ENCODE measurements at regions not wholly inside any gene's neighbourhood (a gene's known extent, or its start where the extent isn't known, plus 50 kb on each side); places are given as distances from the start of the nearest gene placed in this dataset.
A peak's percentile ranks its signal among the peaks of the same experiment; 100 is the strongest.

DNA sequence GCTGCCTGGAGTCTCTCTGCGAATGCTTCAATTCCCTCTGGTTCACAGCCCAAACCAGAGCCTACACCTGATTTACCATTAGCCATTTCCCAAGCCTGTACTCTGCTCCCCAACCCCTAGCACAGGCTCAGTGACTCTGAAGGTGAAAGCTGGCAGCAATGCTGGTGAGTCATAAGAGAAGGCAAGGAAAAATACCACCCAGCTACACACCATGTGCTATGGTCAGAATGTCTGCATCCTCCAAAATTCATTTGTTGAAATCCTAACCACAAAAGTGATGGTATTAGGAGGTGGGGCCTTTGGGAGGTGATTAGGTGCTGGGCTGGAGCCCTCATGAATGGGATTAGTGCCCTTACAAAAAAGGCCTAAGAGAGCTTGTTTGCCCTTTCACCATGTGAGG is 117.1 kb upstream of the TJP1 start:
- no peak for TF ChIP-seq JUND (IDR thresholded peaks at IDR 0.05; ENCODE audit: low read depth)
- in situ Hi-C loops (cut with HindIII; ENCODE audit: low pct_unique_long_range_greater_than_20kb, low sequenced_read_pairs), result no loop called here
- DNase-seq (ENCODE audit: low read depth in 1 of 2, low spot score in 1 of 2), result no peak

DNA sequence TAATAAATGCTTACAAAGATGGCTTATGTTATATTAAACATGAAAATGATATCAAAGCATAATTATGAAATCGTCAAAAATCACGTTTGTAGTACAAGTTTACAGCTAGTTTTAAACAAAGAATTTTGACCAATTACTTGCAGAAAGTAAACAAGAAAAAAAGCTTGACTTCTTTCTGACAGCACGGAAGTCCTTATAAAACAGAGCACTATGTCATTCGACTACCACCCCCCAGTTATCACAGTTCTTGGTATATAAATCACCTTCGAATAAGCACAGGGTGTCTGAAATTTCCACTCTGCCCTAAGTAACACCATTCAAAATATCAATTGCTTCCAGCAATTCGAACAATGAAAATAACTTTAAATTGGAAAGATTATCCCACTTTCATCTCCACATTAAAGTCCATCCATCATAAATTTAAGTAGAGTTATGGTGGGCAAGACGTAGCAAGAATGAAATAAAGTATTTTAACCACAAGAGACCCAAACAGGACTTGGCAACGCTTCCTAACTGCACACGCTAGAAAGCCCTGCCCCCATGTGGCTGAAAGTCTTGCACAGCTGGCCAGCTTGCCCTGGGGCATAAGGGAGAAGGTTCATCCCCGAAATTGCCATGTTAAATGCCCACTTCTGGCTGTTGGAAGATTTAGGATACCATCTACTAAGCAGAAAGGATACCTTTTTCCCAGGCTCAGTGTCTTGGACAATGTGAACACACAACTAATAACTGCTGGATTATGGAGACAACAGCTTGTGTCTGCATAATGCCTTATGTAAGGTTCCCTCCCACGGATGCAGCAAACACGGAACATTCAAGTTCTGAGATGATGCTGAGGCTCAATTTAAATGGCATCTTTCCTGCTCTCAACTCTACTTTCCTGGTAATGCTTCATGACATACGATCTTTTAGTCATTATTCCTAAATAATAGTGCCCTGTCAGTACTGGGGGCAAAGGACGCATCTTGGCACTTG is 116.4 kb upstream of the TJP1 start:
- no peak for TF ChIP-seq JUND (IDR thresholded peaks at IDR 0.05; ENCODE audit: low read depth)
- in situ Hi-C loops (cut with HindIII; ENCODE audit: low pct_unique_long_range_greater_than_20kb, low sequenced_read_pairs), result no loop called here
- DNase-seq (ENCODE audit: low read depth in 1 of 2, low spot score in 1 of 2), result peak in 1 of 2 experiments; percentile 22

DNA sequence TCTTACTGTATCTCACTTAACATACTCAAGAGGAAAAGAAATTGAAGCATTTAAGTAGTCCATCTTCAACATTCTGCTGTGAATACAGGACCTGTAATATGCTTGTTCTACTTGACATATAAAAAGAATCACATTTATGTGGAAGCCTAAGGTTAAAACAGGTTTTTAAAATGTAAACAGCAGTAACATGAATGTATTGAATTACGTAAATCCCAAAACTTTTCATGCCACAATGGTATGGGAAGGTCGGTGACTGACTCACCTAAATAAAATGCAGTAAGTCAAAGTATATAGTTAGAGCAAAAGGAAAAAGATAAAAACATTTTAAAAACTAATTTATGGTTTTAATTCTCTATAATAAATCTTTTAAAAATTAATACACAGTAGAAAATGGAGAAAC is 115.7 kb upstream of the TJP1 start:
- TF ChIP-seq JUND (IDR thresholded peaks at IDR 0.05; ENCODE audit: low read depth), result no peak
- DNase-seq (ENCODE audit: low read depth in 1 of 2, low spot score in 1 of 2), result no peak
- in situ Hi-C loops (cut with HindIII; ENCODE audit: low pct_unique_long_range_greater_than_20kb, low sequenced_read_pairs), result no loop called here

DNA sequence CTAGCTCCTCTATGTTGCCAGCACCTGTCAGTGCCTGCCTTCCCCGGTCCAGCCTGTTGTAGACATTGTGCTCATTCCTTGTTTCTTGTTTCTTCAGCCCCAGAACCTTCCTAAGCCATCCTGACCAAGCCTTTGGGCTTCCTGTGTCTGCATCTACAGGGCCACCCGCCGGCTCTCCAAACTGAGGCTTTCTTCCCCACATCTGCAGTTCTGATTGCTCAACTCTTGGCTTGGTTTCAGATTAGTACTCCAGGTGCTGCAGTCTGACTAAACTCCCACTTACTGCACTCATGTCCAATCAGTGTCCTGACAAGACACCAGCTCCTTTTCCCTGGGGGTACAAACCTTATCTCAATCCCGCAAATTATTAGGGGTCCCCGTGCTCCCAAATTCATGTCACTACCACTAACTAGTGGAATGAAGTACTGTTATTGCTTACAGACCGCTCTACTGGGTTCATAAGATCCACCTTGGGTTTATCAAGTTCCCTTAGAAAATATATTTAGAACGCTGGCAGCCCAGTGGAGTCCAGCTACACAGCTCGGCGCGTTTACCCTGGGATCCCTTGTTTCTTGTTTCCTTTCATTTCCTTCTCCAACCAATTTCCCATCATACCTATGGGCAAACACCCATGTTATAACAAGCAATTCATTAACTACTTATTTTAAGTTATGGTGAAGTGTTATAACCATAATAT is 114.2 kb upstream of the TJP1 start:
- TF ChIP-seq JUND (IDR thresholded peaks at IDR 0.05; ENCODE audit: low read depth), result no peak
- in situ Hi-C loops (cut with HindIII; ENCODE audit: low pct_unique_long_range_greater_than_20kb, low sequenced_read_pairs), result no loop called here
- DNase-seq (ENCODE audit: low read depth in 1 of 2, low spot score in 1 of 2), result no peak

DNA sequence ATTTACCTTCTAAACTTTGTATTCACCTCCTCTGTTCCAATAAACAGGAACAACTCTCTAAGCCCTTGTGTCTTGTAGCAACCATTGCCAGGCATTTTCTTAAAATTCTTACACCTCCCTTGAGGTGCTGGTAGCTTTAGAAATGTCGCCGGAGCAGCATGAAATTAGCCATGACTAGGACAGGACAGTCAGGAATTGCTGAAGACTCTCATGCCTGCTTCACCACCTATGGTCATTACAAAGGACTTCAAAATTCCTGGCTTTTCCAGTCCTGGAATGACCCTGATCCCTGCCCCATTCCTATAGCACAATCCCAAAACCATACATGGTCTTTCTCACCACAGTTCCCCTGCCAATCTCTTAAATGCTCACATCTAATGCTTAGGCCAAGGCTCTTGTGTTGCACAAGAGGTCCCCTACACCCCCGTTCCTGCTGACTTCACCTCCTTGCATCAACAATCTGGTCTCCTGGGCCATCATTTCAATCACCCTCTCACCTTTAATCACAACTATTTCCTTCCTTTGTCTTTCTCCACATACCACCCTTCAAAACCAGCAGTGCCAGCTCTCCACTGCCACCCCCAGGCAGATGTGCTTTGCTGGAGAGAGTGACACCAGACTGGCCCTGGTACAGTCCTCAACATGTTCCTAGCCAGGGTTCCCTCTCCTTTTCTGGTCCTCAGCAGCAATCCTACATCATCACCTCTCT is 113.2 kb upstream of the TJP1 start:
- no peak for TF ChIP-seq JUND (IDR thresholded peaks at IDR 0.05; ENCODE audit: low read depth)
- DNase-seq (ENCODE audit: low read depth in 1 of 2, low spot score in 1 of 2), result peak in 1 of 2 experiments; percentile 48
- in situ Hi-C loops (cut with HindIII; ENCODE audit: low pct_unique_long_range_greater_than_20kb, low sequenced_read_pairs), result no loop called here

DNA sequence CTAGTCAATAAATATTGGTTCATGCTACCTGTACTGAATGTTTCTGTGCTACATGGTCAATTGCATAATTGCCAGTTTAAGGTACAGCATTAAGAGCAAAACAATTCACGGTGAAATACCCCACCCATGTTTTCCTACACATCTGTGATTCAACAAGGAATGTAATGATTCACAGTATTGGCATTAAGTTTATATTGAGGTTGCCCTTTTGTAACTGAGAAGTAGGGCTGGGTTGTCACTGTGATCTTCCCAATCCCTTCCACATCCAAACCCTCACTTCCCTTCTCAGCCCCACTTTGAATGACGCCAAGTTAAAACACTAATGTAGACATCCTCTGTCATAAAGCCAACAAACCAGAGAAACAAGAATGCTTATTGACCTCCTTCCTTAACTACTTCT is 112.0 kb upstream of the TJP1 start:
- no peak for TF ChIP-seq JUND (IDR thresholded peaks at IDR 0.05; ENCODE audit: low read depth)
- in situ Hi-C loops (cut with HindIII; ENCODE audit: low pct_unique_long_range_greater_than_20kb, low sequenced_read_pairs), result no loop called here
- DNase-seq (ENCODE audit: low read depth in 1 of 2, low spot score in 1 of 2), result no peak

DNA sequence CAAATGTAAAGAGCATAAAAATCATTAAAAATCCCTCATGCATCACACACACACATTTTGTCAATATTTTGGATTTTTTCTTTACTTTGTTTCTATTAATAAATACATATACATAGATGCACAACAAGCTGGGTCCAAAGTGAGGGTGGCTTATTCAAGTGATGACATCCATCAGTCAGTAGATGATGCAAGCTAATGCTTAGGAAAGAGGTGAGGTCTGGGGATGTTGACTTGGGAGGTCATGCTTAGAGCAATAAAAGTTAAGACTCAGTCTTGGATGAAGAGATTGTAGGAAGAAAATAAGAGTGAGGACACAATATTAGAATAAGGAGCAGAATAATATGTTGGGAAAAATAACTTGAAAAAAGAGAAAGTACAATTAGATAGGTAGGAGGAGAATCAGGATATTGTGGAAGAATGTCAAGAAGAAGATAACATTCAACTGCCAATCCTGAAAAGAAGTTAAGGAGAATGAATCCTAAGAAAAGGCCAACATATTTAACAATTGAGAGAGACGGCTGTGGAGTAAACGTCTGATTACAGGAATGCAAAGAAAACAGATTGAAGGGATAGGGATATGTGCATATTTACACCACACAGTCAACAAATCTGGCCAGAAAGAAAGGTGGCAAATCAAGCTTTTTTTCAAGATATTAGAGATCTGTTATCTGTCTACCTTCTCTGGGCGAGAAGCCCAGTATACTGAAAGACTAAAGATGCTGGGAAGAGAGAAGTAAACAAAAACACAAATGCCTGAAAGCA is 111.0 kb upstream of the TJP1 start:
- in situ Hi-C loops (cut with HindIII; ENCODE audit: low pct_unique_long_range_greater_than_20kb, low sequenced_read_pairs), result no loop called here
- no peak for TF ChIP-seq JUND (IDR thresholded peaks at IDR 0.05; ENCODE audit: low read depth)
- no peak for DNase-seq (ENCODE audit: low read depth in 1 of 2, low spot score in 1 of 2)

DNA sequence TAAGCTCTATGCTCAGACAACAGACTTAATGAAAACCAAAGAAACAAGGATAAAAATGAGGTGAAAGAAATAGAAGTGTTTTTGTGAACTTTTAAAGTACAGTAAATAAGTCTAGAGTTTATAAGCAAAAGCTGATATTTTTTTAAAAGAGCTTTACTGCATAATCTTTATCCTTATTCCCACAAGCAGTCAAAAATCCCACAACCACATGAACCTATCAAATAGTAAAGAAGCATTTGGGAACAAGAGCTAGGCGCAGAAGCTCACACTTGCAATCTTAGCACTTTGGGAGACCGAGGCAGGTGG is 103.8 kb upstream of the TJP1 start:
- TF ChIP-seq JUND (IDR thresholded peaks at IDR 0.05; ENCODE audit: low read depth), result no peak
- no peak for DNase-seq (ENCODE audit: low read depth in 1 of 2, low spot score in 1 of 2)
- in situ Hi-C loops (cut with HindIII; ENCODE audit: low pct_unique_long_range_greater_than_20kb, low sequenced_read_pairs), result no loop called here

DNA sequence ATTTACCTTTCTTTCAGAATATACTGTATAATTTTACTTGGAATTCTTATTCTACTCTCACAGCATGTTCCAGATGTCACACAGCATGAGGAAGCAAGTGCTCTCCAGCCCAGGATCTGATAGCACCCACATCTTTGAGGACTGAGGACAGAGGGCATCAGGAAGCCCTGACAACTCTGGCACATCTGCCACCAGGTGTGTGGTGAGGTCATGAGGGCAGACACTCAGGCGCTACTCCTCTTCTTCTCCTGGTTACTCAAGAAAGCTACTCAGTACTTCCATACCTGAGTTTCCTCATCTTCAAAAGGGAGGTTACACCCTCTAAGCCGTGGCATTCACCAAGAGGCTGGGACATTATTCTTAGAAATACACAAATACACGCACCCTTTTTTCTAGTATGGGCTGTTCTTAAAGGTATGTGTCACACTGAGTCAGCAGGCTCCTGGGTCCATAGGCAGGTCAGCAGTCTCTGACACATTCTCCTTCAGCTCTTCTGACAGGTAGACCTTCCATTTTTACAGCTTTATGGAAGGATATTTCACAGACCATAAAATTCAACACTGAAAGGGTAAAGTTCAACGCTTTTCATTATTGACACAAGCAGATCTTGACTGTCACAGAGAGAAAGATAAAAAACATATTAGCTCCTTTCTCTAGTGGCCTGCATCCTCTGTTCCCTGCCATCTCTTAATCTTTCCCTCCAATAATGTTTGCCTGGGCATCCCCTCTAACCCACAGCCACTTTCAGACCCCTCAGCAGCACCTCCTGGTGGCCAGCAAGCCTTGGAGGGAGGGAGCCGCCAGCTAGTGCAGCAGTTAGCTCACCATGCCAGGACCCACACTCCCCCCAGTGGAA is 103.2 kb upstream of the TJP1 start:
- peak; percentile 11 to 63 for DNase-seq (ENCODE audit: low read depth in 1 of 2, low spot score in 1 of 2)
- in situ Hi-C loops (cut with HindIII; ENCODE audit: low pct_unique_long_range_greater_than_20kb, low sequenced_read_pairs), result no loop called here
- no peak for TF ChIP-seq JUND (IDR thresholded peaks at IDR 0.05; ENCODE audit: low read depth)

DNA sequence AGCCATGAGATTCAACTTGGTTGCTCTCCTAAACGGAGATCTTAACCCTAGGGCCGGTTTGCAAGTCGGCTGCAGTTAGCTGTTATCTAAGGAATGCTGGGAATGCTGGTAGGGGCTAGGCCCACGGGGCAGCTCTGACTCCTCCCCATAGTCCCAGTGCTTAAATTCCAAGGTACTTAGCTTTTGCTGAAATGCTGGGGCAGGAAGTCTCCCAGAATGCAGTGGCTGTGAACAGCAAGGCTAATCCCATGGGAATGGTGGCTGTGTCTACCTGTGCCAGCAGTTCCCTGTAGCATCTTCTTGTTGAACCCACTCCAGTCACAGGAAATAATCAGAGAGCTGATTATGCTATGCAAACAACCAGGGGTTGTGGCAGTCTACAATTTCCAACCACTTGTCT is 102.5 kb upstream of the TJP1 start:
- no peak for DNase-seq (ENCODE audit: low read depth in 1 of 2, low spot score in 1 of 2)
- in situ Hi-C loops (cut with HindIII; ENCODE audit: low pct_unique_long_range_greater_than_20kb, low sequenced_read_pairs), result no loop called here
- no peak for TF ChIP-seq JUND (IDR thresholded peaks at IDR 0.05; ENCODE audit: low read depth)

DNA sequence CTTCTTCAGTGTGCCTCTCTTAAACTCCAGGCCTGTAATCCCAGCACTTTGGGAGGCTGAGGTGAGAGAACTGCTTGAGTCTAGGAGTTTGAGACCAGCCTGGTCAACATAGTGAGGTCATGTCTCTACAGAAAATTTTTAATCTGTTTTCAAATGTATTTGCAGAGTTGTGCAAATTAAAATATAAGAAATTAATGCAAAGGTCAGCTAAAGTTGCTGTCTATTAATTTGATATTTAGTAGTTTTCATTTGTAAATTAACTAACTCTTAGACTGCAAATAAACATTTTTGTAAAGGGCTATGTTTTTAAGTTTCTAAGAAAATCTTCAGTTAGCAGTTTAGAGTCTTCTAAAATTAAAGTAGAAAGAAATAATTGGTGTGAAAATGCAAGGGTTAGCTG is 99.9 kb upstream of the TJP1 start:
- TF ChIP-seq JUND (IDR thresholded peaks at IDR 0.05; ENCODE audit: low read depth), result no peak
- DNase-seq (ENCODE audit: low read depth in 1 of 2, low spot score in 1 of 2), result no peak
- in situ Hi-C loops (cut with HindIII; ENCODE audit: low pct_unique_long_range_greater_than_20kb, low sequenced_read_pairs), result no loop called here
